Astrocyte (in vitro differentiated cells and primary cell): ENCODE measurements at regions not wholly inside any gene's neighbourhood (a gene's known extent, or its start where the extent isn't known, plus 50 kb on each side); places are given as distances from the start of the nearest gene placed in this dataset.
"Not testable (repeated sequence)": the region's sequence is repeated elsewhere in the genome, so short reads cannot be mapped to it uniquely, and the experiment has no call there.

Experiments
- DNase-seq: peaks from one replicate; pipeline ENCODE4 v3.0.0-alpha.2; 2010; ENCODE audit warnings: low read depth
- FAIRE-seq: peaks from 2 replicates; lab custom pipeline; 2011; peaks lifted over from hg19 to GRCh38; lab: Jason Lieb, UNC
- H2AFZ ChIP-seq: 2 replicates; pipeline ENCODE4 v1.6.0; 2012; ENCODE audit warnings: low read depth, low read length, inconsistent platforms
- H3K27ac ChIP-seq: 2 replicates; pipeline ENCODE4 v1.5.1; 2011; ENCODE audit warnings: low read depth, low read length, inconsistent platforms
- H3K27me3 ChIP-seq: 2 replicates; pipeline ENCODE4 v1.6.0; 2011; ENCODE audit warnings: low read length, inconsistent platforms; ENCODE audit not compliant: insufficient read depth
- H3K36me3 ChIP-seq: 2 replicates; pipeline ENCODE4 v1.5.1; 2011; ENCODE audit warnings: low read length, inconsistent platforms; ENCODE audit not compliant: insufficient read depth
- H3K4me1 ChIP-seq: 2 replicates; pipeline ENCODE4 v1.5.1; 2011; ENCODE audit warnings: low read length, inconsistent platforms; ENCODE audit not compliant: insufficient read depth
- H3K4me2 ChIP-seq: 2 replicates; pipeline ENCODE4 v1.6.0; 2012; ENCODE audit warnings: low read length, inconsistent platforms
- H3K4me3 ChIP-seq: 2 replicates; pipeline ENCODE4 v1.5.1; 2011; ENCODE audit warnings: low read depth, mild to moderate bottlenecking, low read length, inconsistent platforms; ENCODE audit not compliant: insufficient read depth
- H3K79me2 ChIP-seq: 2 replicates; pipeline ENCODE4 v1.6.0; 2012; ENCODE audit warnings: mild to moderate bottlenecking, low read length, inconsistent platforms; ENCODE audit not compliant: insufficient read depth
- H3K9ac ChIP-seq: 2 replicates; pipeline ENCODE4 v1.6.0; 2012; ENCODE audit warnings: mild to moderate bottlenecking, low read length, inconsistent platforms
- H3K9me3 ChIP-seq: 2 replicates; pipeline ENCODE4 v1.5.1; 2012; ENCODE audit warnings: low read depth, mild to moderate bottlenecking, low read length, inconsistent platforms; ENCODE audit not compliant: insufficient read depth
- H4K20me1 ChIP-seq: 2 replicates; pipeline ENCODE4 v1.6.0; 2012; ENCODE audit warnings: low read length, inconsistent platforms; ENCODE audit not compliant: insufficient read depth
- H3K27ac Mint-ChIP-seq: one replicate; pipeline ENCODE4 v1.8.0; 2021; ENCODE audit warnings: mild to moderate bottlenecking, mixed read lengths; ENCODE audit not compliant: unreplicated experiment
- H3K27me3 Mint-ChIP-seq: one replicate; pipeline ENCODE4 v1.8.0; 2021; ENCODE audit warnings: low read depth, mixed read lengths; ENCODE audit not compliant: unreplicated experiment
- H3K36me3 Mint-ChIP-seq: one replicate; pipeline ENCODE4 v1.8.0; 2021; ENCODE audit warnings: low read depth, mixed read lengths; ENCODE audit not compliant: unreplicated experiment
- H3K4me1 Mint-ChIP-seq: one replicate; pipeline ENCODE4 v1.8.0; 2021; ENCODE audit warnings: low read depth, mixed read lengths; ENCODE audit not compliant: unreplicated experiment
- H3K4me3 Mint-ChIP-seq: one replicate; pipeline ENCODE4 v1.8.0; 2021; ENCODE audit warnings: mild to moderate bottlenecking, moderate library complexity, mixed read lengths; ENCODE audit not compliant: unreplicated experiment
- H3K9me3 Mint-ChIP-seq: one replicate; pipeline ENCODE4 v1.8.0; 2021; ENCODE audit warnings: mild to moderate bottlenecking, mixed read lengths; ENCODE audit not compliant: unreplicated experiment
- CTCF ChIP-seq: IDR thresholded peaks from 2 replicates; pipeline ENCODE4 v1.5.1; 2011; ENCODE audit warnings: low read depth, mild to moderate bottlenecking, inconsistent platforms, low read length, moderate library complexity; ENCODE audit not compliant: insufficient read depth
- EZH2 ChIP-seq: IDR thresholded peaks from 2 replicates; pipeline ENCODE4 v1.6.1; 2012; ENCODE audit warnings: mild to moderate bottlenecking, low read length, inconsistent platforms; ENCODE audit not compliant: insufficient read depth

DNA sequence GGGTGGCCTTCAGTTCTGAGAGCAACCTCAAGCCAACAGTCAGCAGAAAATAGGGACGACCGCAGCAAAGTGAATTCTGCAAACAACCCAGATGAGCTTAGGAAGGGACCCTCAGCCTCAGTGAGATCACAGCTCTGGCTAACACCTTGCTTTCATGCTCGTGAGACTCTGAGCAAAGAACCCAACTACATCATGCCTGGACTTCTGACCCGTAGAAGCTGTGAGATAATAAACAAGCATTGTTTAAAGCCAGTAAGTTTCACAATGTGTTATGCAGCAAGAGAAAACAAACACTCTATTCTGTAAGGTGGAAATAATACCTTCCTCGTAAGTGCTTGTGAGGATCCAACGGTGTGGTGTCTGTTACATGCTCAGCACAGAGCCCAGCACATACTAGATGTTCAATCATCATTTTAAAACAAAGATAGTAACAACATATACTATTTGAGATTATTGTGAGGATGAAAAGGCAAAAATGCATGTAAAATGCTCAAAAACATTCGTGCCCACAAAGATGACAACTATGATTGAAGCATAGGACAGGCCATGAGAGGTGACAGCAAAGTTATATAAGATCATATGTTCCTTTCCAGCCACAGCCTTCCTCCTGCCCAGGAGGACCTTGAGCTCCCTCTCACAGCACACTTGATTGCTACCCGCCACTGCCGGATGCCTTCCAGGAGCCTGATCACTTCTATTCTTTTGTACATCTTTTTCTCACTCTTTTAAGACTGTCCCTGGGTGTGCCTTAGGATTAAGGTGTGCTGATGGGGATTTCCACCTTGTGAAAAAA, 433.3 kb downstream of the BUD13 start:
- H3K4me1 Mint-ChIP-seq = no peaks in the 10 kb centered on the region
- no peak for DNase-seq

DNA sequence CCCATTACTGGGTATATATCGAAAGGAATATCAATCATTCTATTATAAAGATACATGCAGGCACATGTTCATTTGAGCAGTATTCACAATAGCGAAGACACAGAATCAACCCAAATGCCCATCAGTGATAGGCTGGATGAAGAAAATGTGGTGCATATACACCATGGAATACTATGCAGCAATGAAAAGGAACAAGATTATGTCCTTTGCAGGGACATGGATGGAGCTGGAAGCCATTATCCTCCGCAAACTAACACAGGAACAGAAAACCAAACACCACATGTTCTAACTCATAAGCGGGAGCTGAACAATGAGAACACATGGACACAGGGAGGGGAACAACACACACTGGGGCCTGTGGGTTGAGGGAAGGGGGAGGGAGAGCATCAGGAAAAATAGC, 434.3 kb downstream of the BUD13 start:
- H3K9ac ChIP-seq, DNase-seq, H2AFZ ChIP-seq, H3K9me3 ChIP-seq, H3K27me3 ChIP-seq, H3K4me3 Mint-ChIP-seq, H3K4me1 ChIP-seq, H3K79me2 ChIP-seq, FAIRE-seq, H3K27ac ChIP-seq, H4K20me1 ChIP-seq, H3K4me1 Mint-ChIP-seq, H3K4me2 ChIP-seq, H3K36me3 ChIP-seq, H3K4me3 ChIP-seq, H3K36me3 Mint-ChIP-seq, H3K27ac Mint-ChIP-seq: not testable (repeated sequence)
- peaks cover 36% of the 10 kb centered on the region for H3K27me3 Mint-ChIP-seq
- H3K9me3 Mint-ChIP-seq = peaks cover 11% of the 10 kb centered on the region

More for the DNA sequence above, 433.3 kb downstream of the BUD13 start:
- Histone ChIP-seq H3K36me3 (no peaks in the 10 kb centered on the region), H3K4me1 (no peaks in the 10 kb centered on the region), H2AFZ (no peak overlapping the region), H3K27ac (no peak overlapping the region), H3K27me3 (no peaks in the 10 kb centered on the region), H3K9ac (no peak overlapping the region), H4K20me1 (no peaks in the 10 kb centered on the region), H3K79me2 (no peaks in the 10 kb centered on the region), H3K4me3 (no peak overlapping the region), H3K4me2 (no peak overlapping the region), H3K9me3 (no peaks in the 10 kb centered on the region)
- no peak for TF ChIP-seq CTCF
- TF ChIP-seq EZH2 = no peak
- Mint-ChIP-seq H3K9me3 (peaks cover 11% of the 10 kb centered on the region), H3K27me3 (peaks cover 36% of the 10 kb centered on the region), H3K4me3 (no peak overlapping the region), H3K36me3 (no peaks in the 10 kb centered on the region), H3K27ac (no peak overlapping the region)
- no peak for FAIRE-seq

GRCh38 chr11:116336540-116336939, 436.2 kb downstream of the BUD13 start:
- Mint-ChIP-seq H3K9me3 (peaks cover 12% of the 10 kb centered on the region), H3K27ac (no peak overlapping the region), H3K36me3 (no peaks in the 10 kb centered on the region), H3K4me3 (no peak overlapping the region), H3K27me3 (peaks cover 26% of the 10 kb centered on the region), H3K4me1 (peaks cover 7% of the 10 kb centered on the region)
- no peak overlapping the region for H3K9ac ChIP-seq
- H3K36me3 ChIP-seq = no peaks in the 10 kb centered on the region
- no peak overlapping the region for H2AFZ ChIP-seq
- no peaks in the 10 kb centered on the region for H3K79me2 ChIP-seq
- no peak for TF ChIP-seq EZH2
- TF ChIP-seq CTCF = no peak
- H3K4me3 ChIP-seq = no peak overlapping the region
- no peaks in the 10 kb centered on the region for H3K9me3 ChIP-seq
- no peaks in the 10 kb centered on the region for H4K20me1 ChIP-seq
- no peak for DNase-seq
- H3K27me3 ChIP-seq = no peaks in the 10 kb centered on the region
- no peak overlapping the region for H3K4me2 ChIP-seq
- H3K27ac ChIP-seq = no peak overlapping the region
- H3K4me1 ChIP-seq = no peaks in the 10 kb centered on the region
- FAIRE-seq = no peak
